GM19324 (cell line): ENCODE measurements at regions not wholly inside any gene's neighbourhood (a gene's known extent, or its start where the extent isn't known, plus 50 kb on each side); places are given as distances from the start of the nearest gene placed in this dataset.
"Not testable (repeated sequence)": the region's sequence is repeated elsewhere in the genome, so short reads cannot be mapped to it uniquely, and the experiment has no call there.

Experiments used
- ATAC-seq: cut with Tn5 transposase; IDR thresholded peaks from one replicate; pipeline ENCODE4 v1.9.1; 2021; ENCODE audit warnings: mild to moderate bottlenecking, moderate library complexity; ENCODE audit not compliant: unreplicated experiment, low FRiP score

DNA sequence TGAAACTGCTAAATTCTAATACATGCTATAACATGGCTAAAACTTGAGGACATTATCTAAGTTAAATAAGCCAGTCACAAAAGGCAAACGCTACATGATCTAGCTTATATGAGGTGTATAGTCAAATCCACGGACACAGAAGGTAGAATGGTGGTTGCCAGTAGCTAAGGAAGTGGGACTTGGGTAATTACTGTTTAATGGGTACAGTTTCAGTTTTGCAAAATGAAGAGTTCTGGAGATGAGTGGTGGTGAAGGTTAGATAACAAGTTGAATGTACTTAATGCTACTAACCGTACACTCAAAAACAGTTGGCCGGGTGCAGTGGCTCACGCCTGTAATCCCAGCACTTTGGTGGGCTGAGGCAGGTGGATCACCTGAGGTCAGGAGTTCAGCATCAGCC is 644.5 kb upstream of the DIPK2B start:
- ATAC-seq, result no peak

DNA sequence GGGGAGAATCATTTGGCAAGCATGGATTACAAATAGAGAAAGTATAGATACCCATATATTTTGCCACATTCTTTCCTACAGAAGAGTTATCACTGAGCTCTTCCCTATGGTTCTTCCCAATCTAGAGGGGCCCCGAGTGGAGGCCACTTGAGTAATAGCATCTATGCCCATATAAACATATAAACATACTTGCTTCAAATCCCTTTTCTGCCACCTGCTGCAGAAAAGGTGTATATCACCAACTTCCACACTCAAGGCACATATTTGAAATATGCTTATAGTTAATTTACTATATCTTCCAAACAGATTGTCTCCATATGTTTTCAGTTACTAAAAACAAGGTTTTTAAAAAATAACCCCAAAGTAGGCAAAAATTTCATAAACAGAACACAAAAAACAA is 642.8 kb upstream of the DIPK2B start:
- ATAC-seq, result no peak

DNA sequence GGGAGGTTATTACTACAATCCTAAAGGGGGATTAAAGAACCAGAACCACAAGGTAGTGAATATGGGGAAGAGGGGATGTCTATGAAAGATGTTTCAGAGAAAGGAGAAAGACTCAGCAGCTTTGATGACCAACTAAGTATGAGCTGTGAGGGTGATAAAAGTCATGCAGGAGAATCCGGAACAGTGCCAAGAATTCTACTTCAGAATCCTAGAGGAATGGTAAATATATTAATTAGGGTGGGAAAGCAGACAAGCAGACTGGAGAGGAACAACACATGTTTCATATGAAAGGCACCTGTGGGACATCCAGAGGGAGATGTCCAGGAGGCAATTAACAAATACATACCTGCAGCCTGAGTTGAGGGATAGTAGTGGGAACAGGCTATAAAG is 642.2 kb upstream of the DIPK2B start:
- no peak for ATAC-seq

DNA sequence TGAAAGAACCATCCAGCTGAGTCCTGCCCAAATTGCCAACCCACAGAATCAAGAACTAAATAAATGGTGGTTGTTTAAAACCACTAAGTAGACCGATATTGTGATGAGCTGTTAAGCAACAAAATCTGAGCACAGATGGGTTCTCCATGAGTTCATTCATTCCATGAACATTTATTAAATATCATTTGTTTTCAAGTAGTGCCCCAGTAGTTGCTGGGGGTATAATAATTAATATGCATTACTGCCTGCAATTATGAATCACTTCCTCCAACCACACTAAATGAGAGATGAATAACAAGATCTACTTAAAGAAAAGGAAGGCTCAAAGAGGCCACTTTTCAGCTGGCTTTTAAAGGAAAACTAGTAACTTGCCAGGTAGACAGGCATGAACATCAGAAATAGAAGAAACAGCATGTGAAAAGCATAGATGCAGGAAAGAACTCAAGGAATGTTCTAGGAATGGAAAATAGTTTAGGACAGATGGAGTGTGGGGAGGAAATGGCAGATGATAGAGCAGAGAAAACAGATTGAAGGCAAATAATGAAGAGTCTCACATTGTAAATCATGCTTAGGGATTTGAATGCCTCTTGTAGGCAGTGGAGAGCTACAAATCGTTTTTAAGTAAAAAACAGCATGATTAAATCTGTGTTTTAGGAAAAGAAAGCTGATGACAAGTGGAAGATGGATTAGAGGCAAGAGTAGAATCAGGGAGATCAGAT is 641.7 kb upstream of the DIPK2B start:
- ATAC-seq, result no peak

DNA sequence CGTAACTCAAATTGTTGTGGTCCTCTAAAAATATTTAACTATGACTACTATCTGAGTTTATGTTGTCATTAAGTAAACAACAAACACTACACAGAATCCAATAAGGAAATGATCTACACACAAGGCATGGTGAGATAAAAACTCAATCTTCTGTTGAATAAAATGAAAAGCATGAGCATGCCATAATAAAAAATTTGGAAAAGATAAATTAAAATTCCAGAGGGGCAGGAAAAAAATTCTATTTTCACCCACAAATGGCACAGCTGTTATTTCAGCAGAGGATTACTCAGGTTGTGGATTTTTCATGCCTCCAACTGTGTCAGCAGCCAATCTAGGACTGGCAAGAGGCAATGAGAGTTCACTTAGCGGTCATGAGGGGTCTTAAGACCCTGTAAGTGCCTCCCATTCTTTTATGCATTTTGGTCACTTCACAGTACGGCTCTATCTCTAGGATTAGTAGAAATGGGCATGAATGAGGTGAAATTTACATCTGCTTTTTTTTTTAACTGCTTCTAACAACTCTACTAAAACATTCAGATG is 639.8 kb upstream of the DIPK2B start:
- no peak for ATAC-seq

DNA sequence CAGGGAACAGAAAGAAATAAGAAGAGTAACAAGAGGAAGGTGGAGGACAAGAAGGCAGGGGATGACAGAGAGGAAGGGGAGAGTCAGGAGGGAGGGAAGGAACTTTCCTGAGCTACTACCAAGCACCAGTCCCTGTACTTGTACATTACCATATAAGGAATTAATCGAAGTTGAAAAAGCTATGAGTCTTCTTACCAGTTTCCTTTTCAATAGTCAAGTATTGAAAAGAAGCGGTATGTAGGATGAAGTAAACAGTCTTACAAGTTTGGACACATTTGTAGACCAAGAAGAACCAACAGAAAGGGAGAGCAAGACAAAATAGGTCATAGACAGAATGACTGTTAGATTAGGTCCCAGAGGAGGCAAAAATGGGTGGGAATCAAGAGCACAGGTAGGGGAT is 629.7 kb upstream of the DIPK2B start:
- no peak for ATAC-seq

DNA sequence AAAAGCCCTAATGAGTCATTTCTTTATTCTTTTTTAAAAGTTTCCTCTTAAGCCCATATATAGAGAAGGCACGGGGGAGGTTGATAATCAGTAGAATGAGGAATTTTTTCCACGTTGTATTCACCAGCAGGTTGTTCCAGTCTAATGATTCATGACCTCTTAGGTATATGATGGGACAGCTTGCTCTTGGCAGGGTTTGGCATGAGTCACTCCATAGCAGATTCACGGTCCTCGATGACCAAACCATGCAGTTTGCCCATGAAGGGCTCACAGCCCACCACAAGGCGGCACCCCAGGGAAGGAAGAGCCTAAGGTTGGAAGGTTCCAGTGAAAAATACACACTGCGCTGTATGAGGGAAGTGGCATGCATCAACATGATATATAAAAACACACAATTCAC is 623.8 kb upstream of the DIPK2B start:
- no peak for ATAC-seq

DNA sequence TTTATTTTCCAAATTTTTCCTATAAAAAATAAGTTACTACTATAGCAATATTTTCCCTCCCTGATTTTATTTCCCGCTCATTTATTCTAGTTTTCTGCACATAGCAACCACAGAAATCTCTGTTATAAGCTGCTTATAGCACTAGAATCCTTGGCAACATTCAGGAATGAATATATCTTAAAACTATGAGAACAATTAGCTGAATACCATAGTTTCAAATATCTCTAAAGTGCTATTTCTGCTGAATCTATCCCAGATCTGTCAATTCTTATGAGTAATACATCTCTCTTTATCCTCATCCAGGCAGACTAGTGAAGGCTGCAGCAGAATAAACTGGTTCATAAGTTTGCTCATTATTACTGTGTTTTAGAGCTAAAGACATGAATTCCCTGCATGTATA is 622.9 kb upstream of the DIPK2B start:
- no peak for ATAC-seq

DNA sequence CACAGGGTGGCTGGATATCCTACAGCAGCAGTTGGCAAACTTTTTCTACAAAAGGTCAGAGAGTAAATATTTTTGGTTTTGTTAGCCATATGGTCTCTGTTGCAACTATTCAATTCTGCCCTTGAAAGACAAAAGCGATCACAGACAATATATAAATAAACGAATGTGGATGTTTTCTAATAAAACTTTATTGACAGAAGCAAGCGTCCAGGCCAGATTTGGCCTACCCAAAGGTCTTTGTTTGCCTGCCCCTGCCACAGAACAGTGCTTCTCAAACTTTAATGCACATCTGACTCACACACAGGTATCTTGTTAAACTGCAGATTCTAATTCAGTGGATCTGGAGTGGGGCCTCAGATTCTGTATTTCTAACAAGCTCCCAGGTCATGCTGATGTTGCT is 621.4 kb upstream of the DIPK2B start:
- no peak for ATAC-seq

DNA sequence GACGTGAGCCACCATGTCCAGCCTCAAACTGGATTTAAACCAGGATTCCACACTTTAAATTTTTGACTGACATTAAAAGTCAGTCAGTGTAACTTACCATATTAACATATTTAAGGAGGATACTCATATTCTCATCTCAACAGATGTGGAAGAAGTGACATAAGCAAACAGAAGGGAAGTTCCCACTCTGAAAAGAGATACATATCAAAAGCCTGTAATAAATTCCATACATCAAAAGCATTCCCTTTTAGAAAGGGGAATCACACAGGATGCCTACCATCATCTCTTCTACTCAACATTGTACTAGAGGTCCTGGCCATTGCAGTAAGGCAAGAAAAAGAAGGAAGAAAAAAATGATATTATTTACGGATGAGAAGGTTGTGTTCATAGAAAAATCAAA is 618.2 kb upstream of the DIPK2B start:
- no peak for ATAC-seq

DNA sequence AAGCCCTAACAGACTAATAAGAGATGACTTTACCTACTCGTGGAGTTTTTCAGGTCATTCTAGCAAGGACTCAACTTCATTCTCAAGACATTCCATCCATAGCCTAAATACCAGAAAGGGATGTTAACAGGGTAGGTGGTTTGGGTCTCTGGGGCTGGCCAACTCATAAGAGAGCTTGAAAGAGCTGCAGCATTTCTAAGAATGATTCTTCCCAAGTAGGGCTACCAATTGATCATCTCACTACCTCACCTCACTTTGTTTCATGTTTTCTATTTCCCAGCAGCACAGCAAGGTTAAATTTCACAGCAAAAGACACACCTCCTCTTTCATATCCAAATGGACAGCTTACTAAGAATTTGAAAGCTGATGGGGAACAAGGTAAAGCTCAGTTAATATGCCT is 614.8 kb upstream of the DIPK2B start:
- no peak for ATAC-seq

DNA sequence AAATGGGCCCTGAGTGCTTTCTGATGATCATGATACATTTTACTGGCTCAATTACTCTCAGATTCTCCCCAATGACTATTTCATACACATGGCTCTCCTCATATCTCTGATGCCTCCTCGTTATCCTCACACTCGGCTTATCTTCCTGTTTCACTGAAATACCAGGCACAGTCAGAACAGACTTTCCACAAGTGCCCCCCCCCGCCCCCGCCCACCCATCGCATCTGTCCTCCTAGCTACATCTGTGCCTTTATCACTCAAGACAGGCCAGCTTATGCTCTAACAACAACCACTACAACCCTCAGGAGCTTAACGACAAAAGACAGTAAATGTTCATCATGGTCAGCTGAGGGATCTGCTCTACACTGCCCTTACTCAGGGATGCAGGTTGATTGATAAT is 610.6 kb upstream of the DIPK2B start:
- no peak for ATAC-seq

DNA sequence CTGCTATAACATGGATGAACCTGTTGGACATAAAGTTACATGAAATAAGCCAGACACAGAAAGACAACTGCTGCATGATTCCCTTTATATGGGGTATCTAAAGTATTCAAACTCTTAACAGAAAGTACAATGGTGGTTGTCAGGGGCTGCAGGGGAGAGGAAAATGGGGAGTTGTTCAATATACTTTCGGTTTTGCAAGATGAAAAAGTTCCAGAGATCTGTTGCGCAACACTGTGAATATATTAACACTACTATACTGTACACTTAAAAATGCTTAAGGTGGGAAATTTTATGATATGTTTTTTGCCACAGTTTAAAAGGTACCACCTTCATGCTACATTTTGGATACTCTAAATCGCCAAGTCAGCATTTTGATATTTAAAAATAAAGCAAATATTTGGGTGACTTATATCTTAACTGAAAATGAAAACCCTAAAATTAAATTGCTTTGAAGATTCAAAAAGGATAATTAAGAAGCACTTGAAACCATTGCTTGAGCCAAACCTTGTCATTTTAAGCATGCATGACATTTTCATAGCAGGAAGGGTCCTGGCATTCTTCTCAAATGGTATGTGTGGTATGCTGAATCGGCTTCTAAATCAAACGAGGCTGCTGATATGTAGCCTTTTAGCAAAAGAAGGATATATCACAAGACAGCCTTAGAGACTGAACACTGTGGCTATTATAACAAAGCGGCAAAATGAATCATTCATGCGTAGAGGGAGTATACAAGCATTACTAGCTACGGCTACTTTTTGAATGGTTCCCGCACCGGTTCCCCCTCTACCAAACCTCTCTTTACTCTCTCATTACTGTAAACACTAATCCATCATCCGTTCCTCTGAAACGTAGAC is 607.1 kb upstream of the DIPK2B start:
- no peak for ATAC-seq

DNA sequence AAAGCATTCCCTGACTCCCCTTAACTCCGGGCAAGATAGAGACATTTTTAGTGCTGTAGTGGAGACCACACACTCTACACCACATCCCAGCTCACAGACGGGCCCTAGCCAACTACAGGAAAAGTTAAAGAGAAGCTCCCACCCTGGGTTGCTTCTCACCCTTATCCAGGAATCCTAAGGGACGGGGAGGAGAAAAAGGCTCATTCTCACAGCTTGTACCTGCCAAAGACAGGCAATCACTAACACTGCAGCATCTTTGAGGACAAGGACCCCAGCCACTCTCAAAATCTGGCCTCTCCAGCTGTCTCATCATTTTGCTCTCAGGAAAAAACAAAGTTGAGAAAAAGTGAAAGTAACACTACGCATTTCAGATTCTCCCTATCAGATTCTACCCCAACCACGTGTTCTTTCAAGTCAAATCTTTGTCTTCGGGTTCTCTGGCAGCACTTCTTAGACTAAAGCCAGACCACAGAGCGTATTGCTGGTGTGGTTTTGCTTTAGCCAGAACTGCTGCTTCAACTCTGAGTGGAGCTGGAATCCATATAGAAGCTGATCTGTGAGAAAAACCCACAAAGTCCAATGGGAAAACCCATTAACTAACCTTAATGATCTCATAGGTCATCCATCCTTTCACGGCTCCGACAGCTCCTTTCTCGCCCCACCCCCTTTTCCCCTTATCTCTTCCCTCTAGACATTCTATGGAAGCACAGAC is 605.9 kb upstream of the DIPK2B start:
- ATAC-seq, result peak; percentile 49

DNA sequence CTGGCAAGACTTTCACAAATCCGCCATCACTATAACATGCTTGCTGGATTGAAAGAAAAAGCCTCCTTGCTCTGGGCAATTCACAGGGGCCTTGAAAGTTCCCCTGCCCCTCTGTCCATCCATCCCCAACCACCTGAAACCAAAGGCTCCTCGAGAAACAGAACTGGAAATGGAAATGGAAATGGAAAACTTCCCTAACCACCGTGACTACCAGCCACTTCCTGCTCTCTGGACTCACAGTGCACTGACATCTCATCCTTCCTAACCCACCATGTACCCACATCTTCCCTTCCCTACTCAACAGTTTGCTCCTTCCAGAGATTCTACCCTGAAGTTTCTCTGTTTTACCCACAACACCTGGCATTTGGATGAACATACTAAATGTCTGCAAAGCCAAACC is 603.6 kb upstream of the DIPK2B start:
- no peak for ATAC-seq

DNA sequence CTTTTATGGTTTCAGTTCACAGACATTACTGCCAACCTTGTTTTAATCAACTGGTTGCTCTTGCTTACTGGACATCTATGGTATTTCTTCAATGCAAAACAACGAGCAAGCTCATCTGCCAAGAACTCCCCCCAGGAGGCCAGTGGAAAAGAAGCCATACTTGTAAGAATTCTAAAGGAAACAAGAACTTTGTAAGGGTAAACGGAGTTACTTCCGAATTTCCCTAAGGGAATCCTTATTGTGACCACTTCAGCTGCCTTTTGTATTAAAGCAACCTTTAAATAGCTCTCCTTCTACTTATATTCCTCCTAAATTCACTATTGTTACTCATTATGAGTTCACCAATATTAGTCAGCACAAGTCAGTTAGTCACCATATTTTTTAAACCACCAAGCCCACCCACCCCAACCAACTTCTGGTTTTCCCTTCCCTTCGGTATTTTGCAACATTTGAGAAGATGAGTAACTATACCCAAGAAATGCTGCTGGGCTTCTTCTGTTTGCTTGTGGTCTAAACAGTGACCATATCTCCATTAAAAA is 602.8 kb upstream of the DIPK2B start:
- ATAC-seq, result no peak

DNA sequence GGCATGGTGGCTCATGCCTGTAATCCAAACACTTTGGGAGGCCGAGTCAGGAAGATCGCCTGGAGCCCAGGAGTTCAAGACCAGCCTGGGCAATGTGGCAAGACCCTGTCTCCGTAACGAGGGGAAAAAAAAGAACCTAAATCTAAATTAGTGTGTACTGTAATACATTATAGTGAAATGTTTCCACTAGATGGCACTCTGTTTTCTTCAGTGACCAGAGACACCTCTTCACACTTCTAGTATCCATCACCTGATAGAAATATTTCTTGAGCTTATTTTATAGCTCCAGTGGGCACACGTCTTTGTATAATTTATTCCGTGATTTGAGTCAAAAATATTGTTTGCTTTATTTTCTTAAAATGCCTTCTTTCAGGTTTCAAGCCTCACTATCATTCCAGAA is 600.9 kb upstream of the DIPK2B start:
- no peak for ATAC-seq

DNA sequence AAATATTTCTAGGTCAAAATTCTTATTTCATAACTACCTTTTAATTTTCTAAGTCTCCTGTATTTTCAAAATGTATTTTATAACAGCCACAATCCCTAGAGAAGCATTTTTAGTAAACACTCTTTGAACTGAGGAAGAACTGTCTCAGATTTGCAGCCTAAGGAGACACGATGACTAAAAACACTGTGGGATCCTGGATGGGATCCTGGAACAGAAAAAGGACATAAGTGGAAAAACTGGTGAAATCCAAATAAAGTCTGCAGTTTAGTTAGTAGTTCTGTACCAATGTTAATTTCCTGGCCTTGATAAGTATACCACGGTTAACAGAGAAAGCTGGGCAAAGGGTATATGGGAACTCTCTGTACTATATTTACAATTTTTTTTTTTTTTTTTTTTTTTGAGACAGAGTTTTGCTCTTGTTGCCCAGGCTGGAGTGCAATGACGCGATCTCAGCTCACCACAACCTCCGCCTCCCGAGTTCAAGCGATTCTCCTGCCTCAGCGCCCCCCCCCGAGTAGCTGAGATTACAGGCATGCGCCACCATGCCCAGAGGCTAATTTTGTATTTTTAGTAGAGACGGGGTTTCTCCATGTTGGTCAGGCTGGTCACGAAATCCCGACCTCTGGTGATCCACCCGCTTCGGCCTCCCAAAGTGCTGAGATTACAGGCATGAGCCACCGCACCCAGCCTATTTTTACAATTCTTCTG is 600.2 kb upstream of the DIPK2B start:
- not testable (repeated sequence) for ATAC-seq

DNA sequence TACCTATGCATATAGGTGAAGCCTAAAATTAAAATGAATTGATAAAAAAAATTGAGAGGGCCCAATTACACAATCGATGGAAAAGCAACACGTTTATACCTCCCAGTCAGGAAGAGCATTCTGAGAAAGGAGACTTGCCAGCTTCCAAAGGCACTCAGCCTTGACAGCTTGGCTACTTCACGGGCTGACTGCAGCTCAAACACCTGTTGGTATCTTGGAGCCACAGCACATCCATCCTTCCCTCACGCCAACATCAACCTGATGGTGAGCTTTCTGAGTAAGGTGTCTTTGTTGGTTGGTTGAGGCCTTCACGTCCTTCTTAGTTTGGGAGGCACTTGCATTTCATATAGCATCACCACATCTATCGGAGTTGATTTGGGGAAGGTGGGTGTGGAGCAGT is 598.9 kb upstream of the DIPK2B start:
- ATAC-seq, result no peak

DNA sequence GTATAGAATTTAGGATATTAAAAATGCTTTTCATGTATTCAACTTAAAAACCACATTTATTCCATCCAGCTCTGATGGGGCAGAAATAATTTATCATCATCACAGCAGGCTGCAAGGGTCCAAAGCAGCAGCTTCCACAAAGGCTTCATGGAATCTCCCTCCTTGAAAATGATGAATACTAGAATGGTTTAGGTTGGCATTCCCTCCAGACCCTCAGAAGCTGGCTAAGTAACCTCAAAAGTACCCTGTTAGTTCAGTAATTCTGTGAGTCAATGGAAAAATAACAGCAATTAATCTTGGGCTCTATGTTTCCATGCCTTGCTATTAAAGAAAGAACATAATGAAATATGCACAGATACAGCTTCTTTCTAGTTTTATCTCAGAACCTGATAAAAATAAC is 594.9 kb upstream of the DIPK2B start:
- ATAC-seq, result no peak
